ENCODE measurements at regions not wholly inside any gene's neighbourhood (a gene's known extent, or its start where the extent isn't known, plus 50 kb on each side); places are given as distances from the start of the nearest gene placed in this dataset.

DNA sequence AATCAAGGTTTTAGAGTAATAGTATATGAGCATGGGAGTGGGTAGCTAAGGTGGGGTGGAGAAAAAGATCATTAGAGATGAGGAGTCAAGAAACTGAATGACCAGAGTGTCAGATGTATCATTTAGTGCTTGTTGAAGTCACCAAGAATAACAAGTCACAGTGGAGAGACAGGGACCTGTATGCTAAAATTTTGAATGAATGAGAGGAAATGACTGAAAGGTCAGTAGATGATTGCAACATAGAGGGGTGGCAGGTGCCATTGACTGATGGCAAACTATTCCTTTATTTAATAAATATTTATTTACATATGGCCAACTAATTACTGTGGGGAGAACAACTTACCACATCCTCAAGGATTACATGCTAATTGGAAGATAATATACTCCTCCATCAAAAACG is 75.0 kb upstream of the ANKRD28 start (continued):
- no peak for TF ChIP-seq NANOG (IDR thresholded peaks at IDR 0.05; ENCODE audit: borderline replicate concordance)

DNA sequence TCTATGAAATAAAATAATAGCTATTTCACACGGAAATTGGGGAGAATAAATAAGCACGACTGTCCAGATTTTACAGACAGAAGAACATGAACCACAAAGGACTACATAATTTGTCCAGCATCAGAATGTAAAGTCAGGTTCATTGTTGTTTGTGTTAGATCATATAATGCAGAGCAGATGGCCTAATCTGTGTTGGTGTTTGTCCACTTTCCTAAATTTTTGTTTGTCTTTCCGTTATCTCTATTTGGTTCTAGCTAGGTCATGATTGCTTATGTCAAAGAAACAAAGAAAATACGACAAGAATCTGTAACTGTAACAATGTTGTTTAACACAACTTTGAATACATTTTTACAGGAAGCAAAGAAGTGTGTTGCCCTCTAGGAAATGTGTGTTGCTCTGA is 75.6 kb upstream of the ANKRD28 start:
- DNase-seq (ENCODE audit: low spot score), result no peak
- Histone ChIP-seq H2AFZ (no peak overlapping the region), H3K79me2 (replicated peaks; ENCODE audit: insufficient read depth) (no peaks in the 10 kb centered on the region), H3K36me3 (ENCODE audit: insufficient read depth) (no peaks in the 10 kb centered on the region), H3K4me2 (no peak overlapping the region), H3F3A (replicated peaks; ENCODE audit: low read depth) (no peaks in the 10 kb centered on the region), H3K27me3 (ENCODE audit: insufficient read depth) (no peaks in the 10 kb centered on the region), H3K4me3 (no peak overlapping the region), H3K9me2 (ENCODE audit: insufficient read depth) (no peaks in the 10 kb centered on the region), H3K4me1 (ENCODE audit: insufficient read depth) (no peaks in the 10 kb centered on the region), H4K20me1 (replicated peaks; ENCODE audit: insufficient read depth) (no peaks in the 10 kb centered on the region; the same call in 1 of the 2 replicates), H3K27ac (ENCODE audit: low read depth) (no peak overlapping the region)
- Mint-ChIP-seq H3K4me1 (no peaks in the 10 kb centered on the region), H3K4me3 (no peak overlapping the region), H3K27ac (no peak overlapping the region), H3K27me3 (ENCODE audit: insufficient read depth, low read depth, poor library complexity) (peaks cover 2% of the 10 kb centered on the region), H3K36me3 (ENCODE audit: low read depth) (peaks cover 28% of the 10 kb centered on the region), H3K9me3 (peaks cover 17% of the 10 kb centered on the region)
- TF ChIP-seq EZH2phosphoT487 (IDR thresholded peaks at IDR 0.05; ENCODE audit: unreplicated experiment), result no peak
- TF ChIP-seq NANOG (IDR thresholded peaks at IDR 0.05; ENCODE audit: borderline replicate concordance), result no peak
- TF ChIP-seq, protein P1, sequence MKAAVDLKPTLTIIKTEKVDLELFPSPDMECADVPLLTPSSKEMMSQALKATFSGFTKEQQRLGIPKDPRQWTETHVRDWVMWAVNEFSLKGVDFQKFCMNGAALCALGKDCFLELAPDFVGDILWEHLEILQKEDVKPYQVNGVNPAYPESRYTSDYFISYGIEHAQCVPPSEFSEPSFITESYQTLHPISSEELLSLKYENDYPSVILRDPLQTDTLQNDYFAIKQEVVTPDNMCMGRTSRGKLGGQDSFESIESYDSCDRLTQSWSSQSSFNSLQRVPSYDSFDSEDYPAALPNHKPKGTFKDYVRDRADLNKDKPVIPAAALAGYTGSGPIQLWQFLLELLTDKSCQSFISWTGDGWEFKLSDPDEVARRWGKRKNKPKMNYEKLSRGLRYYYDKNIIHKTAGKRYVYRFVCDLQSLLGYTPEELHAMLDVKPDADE (IDR thresholded peaks at IDR 0.05), result no peak
- TF ChIP-seq, protein P2, sequence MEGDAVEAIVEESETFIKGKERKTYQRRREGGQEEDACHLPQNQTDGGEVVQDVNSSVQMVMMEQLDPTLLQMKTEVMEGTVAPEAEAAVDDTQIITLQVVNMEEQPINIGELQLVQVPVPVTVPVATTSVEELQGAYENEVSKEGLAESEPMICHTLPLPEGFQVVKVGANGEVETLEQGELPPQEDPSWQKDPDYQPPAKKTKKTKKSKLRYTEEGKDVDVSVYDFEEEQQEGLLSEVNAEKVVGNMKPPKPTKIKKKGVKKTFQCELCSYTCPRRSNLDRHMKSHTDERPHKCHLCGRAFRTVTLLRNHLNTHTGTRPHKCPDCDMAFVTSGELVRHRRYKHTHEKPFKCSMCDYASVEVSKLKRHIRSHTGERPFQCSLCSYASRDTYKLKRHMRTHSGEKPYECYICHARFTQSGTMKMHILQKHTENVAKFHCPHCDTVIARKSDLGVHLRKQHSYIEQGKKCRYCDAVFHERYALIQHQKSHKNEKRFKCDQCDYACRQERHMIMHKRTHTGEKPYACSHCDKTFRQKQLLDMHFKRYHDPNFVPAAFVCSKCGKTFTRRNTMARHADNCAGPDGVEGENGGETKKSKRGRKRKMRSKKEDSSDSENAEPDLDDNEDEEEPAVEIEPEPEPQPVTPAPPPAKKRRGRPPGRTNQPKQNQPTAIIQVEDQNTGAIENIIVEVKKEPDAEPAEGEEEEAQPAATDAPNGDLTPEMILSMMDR (conservative IDR thresholded peaks at IDR 0.05; ENCODE audit: low read depth in 2 of 2), result no peak
- no peak for TF ChIP-seq POLR2AphosphoS5 (IDR thresholded peaks at IDR 0.05; ENCODE audit: low read depth)
- TF ChIP-seq CREB1 (CRISPR knock-in tag; IDR thresholded peaks at IDR 0.05; ENCODE audit: low read depth), result no peak
- no peak for TF ChIP-seq ZNF331 (CRISPR knock-in tag; IDR thresholded peaks at IDR 0.05; ENCODE audit: low read depth)
- TF ChIP-seq, protein P3, sequence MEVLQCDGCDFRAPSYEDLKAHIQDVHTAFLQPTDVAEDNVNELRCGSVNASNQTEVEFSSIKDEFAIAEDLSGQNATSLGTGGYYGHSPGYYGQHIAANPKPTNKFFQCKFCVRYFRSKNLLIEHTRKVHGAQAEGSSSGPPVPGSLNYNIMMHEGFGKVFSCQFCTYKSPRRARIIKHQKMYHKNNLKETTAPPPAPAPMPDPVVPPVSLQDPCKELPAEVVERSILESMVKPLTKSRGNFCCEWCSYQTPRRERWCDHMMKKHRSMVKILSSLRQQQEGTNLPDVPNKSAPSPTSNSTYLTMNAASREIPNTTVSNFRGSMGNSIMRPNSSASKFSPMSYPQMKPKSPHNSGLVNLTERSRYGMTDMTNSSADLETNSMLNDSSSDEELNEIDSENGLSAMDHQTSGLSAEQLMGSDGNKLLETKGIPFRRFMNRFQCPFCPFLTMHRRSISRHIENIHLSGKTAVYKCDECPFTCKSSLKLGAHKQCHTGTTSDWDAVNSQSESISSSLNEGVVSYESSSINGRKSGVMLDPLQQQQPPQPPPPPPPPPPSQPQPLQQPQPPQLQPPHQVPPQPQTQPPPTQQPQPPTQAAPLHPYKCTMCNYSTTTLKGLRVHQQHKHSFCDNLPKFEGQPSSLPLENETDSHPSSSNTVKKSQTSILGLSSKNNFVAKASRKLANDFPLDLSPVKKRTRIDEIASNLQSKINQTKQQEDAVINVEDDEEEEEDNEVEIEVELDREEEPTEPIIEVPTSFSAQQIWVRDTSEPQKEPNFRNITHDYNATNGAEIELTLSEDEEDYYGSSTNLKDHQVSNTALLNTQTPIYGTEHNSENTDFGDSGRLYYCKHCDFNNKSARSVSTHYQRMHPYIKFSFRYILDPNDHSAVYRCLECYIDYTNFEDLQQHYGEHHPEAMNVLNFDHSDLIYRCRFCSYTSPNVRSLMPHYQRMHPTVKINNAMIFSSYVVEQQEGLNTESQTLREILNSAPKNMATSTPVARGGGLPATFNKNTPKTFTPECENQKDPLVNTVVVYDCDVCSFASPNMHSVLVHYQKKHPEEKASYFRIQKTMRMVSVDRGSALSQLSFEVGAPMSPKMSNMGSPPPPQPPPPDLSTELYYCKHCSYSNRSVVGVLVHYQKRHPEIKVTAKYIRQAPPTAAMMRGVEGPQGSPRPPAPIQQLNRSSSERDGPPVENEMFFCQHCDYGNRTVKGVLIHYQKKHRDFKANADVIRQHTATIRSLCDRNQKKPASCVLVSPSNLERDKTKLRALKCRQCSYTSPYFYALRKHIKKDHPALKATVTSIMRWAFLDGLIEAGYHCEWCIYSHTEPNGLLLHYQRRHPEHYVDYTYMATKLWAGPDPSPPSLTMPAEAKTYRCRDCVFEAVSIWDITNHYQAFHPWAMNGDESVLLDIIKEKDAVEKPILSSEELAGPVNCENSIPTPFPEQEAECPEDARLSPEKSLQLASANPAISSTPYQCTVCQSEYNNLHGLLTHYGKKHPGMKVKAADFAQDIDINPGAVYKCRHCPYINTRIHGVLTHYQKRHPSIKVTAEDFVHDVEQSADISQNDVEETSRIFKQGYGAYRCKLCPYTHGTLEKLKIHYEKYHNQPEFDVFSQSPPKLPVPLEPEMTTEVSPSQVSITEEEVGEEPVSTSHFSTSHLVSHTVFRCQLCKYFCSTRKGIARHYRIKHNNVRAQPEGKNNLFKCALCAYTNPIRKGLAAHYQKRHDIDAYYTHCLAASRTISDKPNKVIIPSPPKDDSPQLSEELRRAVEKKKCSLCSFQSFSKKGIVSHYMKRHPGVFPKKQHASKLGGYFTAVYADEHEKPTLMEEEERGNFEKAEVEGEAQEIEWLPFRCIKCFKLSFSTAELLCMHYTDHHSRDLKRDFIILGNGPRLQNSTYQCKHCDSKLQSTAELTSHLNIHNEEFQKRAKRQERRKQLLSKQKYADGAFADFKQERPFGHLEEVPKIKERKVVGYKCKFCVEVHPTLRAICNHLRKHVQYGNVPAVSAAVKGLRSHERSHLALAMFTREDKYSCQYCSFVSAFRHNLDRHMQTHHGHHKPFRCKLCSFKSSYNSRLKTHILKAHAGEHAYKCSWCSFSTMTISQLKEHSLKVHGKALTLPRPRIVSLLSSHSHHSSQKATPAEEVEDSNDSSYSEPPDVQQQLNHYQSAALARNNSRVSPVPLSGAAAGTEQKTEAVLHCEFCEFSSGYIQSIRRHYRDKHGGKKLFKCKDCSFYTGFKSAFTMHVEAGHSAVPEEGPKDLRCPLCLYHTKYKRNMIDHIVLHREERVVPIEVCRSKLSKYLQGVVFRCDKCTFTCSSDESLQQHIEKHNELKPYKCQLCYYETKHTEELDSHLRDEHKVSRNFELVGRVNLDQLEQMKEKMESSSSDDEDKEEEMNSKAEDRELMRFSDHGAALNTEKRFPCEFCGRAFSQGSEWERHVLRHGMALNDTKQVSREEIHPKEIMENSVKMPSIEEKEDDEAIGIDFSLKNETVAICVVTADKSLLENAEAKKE (CRISPR knock-in tag; IDR thresholded peaks at IDR 0.05), result no peak
- TF ChIP-seq, protein P4, sequence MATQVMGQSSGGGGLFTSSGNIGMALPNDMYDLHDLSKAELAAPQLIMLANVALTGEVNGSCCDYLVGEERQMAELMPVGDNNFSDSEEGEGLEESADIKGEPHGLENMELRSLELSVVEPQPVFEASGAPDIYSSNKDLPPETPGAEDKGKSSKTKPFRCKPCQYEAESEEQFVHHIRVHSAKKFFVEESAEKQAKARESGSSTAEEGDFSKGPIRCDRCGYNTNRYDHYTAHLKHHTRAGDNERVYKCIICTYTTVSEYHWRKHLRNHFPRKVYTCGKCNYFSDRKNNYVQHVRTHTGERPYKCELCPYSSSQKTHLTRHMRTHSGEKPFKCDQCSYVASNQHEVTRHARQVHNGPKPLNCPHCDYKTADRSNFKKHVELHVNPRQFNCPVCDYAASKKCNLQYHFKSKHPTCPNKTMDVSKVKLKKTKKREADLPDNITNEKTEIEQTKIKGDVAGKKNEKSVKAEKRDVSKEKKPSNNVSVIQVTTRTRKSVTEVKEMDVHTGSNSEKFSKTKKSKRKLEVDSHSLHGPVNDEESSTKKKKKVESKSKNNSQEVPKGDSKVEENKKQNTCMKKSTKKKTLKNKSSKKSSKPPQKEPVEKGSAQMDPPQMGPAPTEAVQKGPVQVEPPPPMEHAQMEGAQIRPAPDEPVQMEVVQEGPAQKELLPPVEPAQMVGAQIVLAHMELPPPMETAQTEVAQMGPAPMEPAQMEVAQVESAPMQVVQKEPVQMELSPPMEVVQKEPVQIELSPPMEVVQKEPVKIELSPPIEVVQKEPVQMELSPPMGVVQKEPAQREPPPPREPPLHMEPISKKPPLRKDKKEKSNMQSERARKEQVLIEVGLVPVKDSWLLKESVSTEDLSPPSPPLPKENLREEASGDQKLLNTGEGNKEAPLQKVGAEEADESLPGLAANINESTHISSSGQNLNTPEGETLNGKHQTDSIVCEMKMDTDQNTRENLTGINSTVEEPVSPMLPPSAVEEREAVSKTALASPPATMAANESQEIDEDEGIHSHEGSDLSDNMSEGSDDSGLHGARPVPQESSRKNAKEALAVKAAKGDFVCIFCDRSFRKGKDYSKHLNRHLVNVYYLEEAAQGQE (IDR thresholded peaks at IDR 0.05; ENCODE audit: unreplicated experiment), result no peak
- no peak for TF ChIP-seq ZNF114 (CRISPR knock-in tag; IDR thresholded peaks at IDR 0.05)
- TF ChIP-seq EZH2 (IDR thresholded peaks at IDR 0.05; ENCODE audit: low read depth, unreplicated experiment), result no peak
- no peak for TF ChIP-seq STAT1 (IDR thresholded peaks at IDR 0.05; ENCODE audit: unreplicated experiment)
- TF ChIP-seq JUNB (IDR thresholded peaks at IDR 0.05; ENCODE audit: unreplicated experiment), result no peak
- no peak for ATAC-seq
